Stimulated activated CD4-positive, alpha-beta T cell treated with anti-CD3 and anti-CD28 coated beads, Interleukin-15, amount 100 ng/mL, for 48 hours (primary cell): ENCODE measurements at regions not wholly inside any gene's neighbourhood (a gene's known extent, or its start where the extent isn't known, plus 50 kb on each side); places are given as distances from the start of the nearest gene placed in this dataset.

Experiments
- DNase-seq, 2 donors: peaks; one replicate each; pipeline ENCODE4 v3.0.0-alpha.2; 2020; ENCODE audit warnings: low read depth in 2 of 2

DNA sequence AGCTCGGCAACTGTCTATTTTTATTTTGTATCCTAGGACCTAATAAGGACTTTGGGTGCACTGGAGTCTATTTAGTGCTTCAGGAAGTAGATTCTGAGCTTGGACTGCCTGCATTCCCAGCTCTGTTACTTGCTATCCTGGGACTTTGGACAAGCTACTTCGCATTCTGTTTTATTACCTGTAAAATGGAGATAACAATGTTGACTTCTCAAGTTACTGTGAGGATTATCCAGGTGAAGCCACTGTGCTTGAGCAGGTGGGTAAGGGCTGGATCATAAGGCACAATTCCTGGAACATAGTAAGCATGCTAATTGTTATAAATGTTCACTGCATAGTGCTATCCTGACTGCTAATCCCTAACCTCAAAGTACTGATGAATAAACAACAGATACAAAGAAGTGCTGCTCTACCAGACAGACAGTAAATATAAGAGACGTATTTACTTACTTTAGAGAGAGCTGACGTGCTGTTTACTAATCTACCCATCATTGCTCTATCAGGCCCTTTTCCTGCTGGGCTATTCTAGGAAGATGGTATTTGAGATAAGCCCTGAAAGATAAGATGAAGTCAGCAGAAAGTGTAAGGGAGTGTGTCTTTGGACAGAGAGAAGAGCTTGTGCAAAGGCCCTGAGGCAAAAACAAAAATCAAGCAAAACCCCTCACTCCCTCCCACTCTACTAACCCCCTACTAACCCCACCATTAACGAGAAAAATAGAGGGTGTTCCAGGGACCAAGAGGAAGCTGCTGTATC, 50.8 kb upstream of the FLT1 start:
- no peak for DNase-seq
